OCI-LY1 (cell line): ENCODE measurements at regions not wholly inside any gene's neighbourhood (a gene's known extent, or its start where the extent isn't known, plus 50 kb on each side); places are given as distances from the start of the nearest gene placed in this dataset.

Source experiments
- H2AFZ ChIP-seq: fragments of 200-600 bp; sonication (generic), shearing (Covaris generic); 2 replicates; pipeline ENCODE4 v1.6.0; 2014; ENCODE audit warnings: antibody characterized with exemption, mild to moderate bottlenecking, low read length
- H3F3A ChIP-seq: fragments of 200-600 bp; sonication (generic), shearing (Covaris generic); 2 replicates; pipeline ENCODE4 v1.6.0; 2014; ENCODE audit warnings: mild to moderate bottlenecking, antibody characterized with exemption, low read length, moderate library complexity; ENCODE audit not compliant: insufficient read depth
- H3K27ac ChIP-seq: fragments of 200-600 bp; sonication (generic); 2 replicates; pipeline ENCODE4 v1.5.1; 2014; ENCODE audit warnings: low read length, mixed run types, mild to moderate bottlenecking, low read depth; ENCODE audit not compliant: poor library complexity, severe bottlenecking
- H3K27me3 ChIP-seq: fragments of 200-600 bp; sonication (generic); 2 replicates; pipeline ENCODE4 v1.6.0; 2014; ENCODE audit warnings: antibody characterized with exemption, mild to moderate bottlenecking, low read length, moderate library complexity; ENCODE audit not compliant: insufficient read depth
- H3K36me3 ChIP-seq: fragments of 200-600 bp; sonication (generic); 2 replicates; pipeline ENCODE4 v1.6.1; 2014; ENCODE audit warnings: mild to moderate bottlenecking, antibody characterized with exemption, low read length, moderate library complexity, mixed read lengths; ENCODE audit not compliant: insufficient read depth
- H3K4me1 ChIP-seq: fragments of 200-600 bp; sonication (generic); 2 replicates; pipeline ENCODE4 v1.5.1; 2014; ENCODE audit warnings: mild to moderate bottlenecking, low read length, moderate library complexity; ENCODE audit not compliant: insufficient read depth, severe bottlenecking
- H3K4me2 ChIP-seq: fragments of 200-600 bp; sonication (generic), shearing (Covaris generic); 2 replicates; pipeline ENCODE4 v1.6.1; 2014; ENCODE audit warnings: low read length
- H3K4me3 ChIP-seq: fragments of 200-600 bp; sonication (generic); 2 replicates; pipeline ENCODE4 v1.5.1; 2014; ENCODE audit warnings: low read length, low read depth, mild to moderate bottlenecking, mixed read lengths; ENCODE audit not compliant: poor library complexity, severe bottlenecking
- H3K79me2 ChIP-seq: fragments of 200-600 bp; shearing (Covaris generic); 2 replicates; pipeline ENCODE4 v1.6.1; 2016; ENCODE audit warnings: mixed run types, low read length, mixed read lengths; ENCODE audit not compliant: insufficient read depth
- H3K9ac ChIP-seq: fragments of 200-600 bp; sonication (generic), shearing (Covaris generic); 2 replicates; pipeline ENCODE4 v1.6.1; 2014; ENCODE audit warnings: mild to moderate bottlenecking, low read length, mixed read lengths
- H3K9me2 ChIP-seq: fragments of 200-600 bp; sonication (generic), shearing (Covaris generic); 2 replicates; pipeline ENCODE4 v1.6.1; 2014; ENCODE audit warnings: low read depth, mild to moderate bottlenecking, low read length, mixed read lengths
- H3K9me3 ChIP-seq: fragments of 200-600 bp; shearing (Covaris generic); 2 replicates; pipeline ENCODE4 v1.6.1; 2014; ENCODE audit warnings: low read length, mixed read lengths
- H4K20me1 ChIP-seq: fragments of 200-600 bp; sonication (generic), shearing (Covaris generic); 2 replicates; pipeline ENCODE4 v1.6.0; 2016; ENCODE audit warnings: mild to moderate bottlenecking, low read length; ENCODE audit not compliant: insufficient read depth
- EZH2 ChIP-seq: fragments of 200-600 bp; sonication (generic), shearing (Covaris generic); IDR thresholded peaks from 2 replicates; pipeline ENCODE4 v1.8.0; 2017; ENCODE audit warnings: borderline replicate concordance, mixed run types, mild to moderate bottlenecking, antibody characterized with exemption, low read length, moderate library complexity, mixed read lengths
- TF ChIP-seq, protein P1 (sequence below): fragments of 200-600 bp; sonication (generic), shearing (Covaris generic); IDR thresholded peaks from 2 replicates; pipeline ENCODE4 v1.5.1; 2017; ENCODE audit warnings: mild to moderate bottlenecking, antibody characterized with exemption, low read length, moderate library complexity, mixed read lengths

DNA sequence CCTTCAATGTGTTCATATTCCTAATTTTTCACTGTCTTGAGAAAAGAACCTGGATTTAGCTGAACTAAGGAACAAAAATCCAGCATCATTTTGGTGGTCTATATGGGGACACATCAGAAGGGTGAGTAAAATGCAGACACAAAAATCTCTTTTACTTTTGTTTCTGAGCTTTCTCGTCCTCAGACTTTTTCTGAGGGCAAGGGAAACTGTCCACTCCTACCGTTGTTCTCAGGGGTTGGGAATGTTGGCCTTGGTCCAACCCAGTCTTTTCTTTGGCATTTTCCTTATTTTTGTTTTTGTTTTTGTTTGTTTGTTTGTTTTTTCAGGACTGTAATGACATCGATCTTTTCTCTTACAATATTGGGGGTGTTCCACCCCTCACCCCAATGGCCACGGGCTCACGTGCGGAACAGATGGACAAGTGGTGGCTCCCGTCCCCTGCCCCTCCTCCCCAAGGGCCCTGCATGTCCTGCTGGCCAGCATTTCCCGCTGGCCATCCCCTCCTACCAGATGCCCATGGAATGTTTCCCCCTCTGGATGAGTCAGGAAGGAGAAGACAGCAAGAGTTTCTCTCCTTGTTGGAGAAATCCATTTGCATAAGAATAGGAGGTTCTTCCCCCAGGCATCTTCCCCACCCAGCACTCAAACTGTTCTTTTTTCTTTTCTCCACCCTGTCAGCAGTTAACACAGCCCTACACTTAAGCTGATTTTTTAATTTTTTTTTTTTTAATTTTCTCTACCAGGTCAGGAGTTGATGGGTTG lies 305.4 kb upstream of the NDST4 start:
- Histone ChIP-seq H2AFZ (no peak overlapping the region), H3K79me2 (no peaks in the 10 kb centered on the region), H3K27me3 (no peaks in the 10 kb centered on the region), H3K9ac (no peak overlapping the region), H3K4me3 (no peak overlapping the region), H3K4me1 (no peaks in the 10 kb centered on the region), H3K9me3 (no peaks in the 10 kb centered on the region), H3K4me2 (no peak overlapping the region), H3K36me3 (no peaks in the 10 kb centered on the region), H3K9me2 (no peaks in the 10 kb centered on the region), H3F3A (no peaks in the 10 kb centered on the region), H3K27ac (no peak overlapping the region), H4K20me1 (no peaks in the 10 kb centered on the region)
- TF ChIP-seq, protein P1, sequence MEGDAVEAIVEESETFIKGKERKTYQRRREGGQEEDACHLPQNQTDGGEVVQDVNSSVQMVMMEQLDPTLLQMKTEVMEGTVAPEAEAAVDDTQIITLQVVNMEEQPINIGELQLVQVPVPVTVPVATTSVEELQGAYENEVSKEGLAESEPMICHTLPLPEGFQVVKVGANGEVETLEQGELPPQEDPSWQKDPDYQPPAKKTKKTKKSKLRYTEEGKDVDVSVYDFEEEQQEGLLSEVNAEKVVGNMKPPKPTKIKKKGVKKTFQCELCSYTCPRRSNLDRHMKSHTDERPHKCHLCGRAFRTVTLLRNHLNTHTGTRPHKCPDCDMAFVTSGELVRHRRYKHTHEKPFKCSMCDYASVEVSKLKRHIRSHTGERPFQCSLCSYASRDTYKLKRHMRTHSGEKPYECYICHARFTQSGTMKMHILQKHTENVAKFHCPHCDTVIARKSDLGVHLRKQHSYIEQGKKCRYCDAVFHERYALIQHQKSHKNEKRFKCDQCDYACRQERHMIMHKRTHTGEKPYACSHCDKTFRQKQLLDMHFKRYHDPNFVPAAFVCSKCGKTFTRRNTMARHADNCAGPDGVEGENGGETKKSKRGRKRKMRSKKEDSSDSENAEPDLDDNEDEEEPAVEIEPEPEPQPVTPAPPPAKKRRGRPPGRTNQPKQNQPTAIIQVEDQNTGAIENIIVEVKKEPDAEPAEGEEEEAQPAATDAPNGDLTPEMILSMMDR, result no peak
- TF ChIP-seq EZH2, result no peak

DNA sequence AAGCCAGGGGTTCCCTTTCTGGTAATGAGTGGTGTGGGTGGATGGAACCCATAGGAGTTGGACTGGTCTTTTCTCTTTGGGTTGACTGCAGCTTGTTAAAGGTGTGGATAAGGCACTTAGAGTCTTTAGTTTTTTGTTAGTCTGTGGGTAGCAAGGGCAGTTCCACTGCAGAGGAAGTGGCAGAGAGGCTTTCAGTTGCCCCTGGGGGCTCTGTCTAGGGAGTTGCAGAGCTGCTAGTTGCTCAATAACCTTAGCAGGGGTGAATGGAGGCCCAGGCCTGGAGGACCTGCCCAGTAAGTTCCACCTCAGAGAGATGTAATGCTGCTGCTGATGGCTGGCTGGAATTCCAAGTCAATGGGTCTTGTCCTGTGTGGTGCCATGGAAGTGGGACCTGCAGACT lies 282.6 kb upstream of the NDST4 start:
- Histone ChIP-seq H3K9me2 (no peaks in the 10 kb centered on the region), H2AFZ (no peak overlapping the region), H3K9ac (no peak overlapping the region), H3K4me1 (no peaks in the 10 kb centered on the region), H3K79me2 (no peaks in the 10 kb centered on the region), H4K20me1 (no peaks in the 10 kb centered on the region), H3K4me3 (no peak overlapping the region), H3K27me3 (no peaks in the 10 kb centered on the region), H3K4me2 (no peak overlapping the region), H3K27ac (no peak overlapping the region), H3K36me3 (no peaks in the 10 kb centered on the region), H3K9me3 (no peaks in the 10 kb centered on the region), H3F3A (no peaks in the 10 kb centered on the region)
- TF ChIP-seq EZH2, result no peak
- TF ChIP-seq, protein P1, result no peak

DNA sequence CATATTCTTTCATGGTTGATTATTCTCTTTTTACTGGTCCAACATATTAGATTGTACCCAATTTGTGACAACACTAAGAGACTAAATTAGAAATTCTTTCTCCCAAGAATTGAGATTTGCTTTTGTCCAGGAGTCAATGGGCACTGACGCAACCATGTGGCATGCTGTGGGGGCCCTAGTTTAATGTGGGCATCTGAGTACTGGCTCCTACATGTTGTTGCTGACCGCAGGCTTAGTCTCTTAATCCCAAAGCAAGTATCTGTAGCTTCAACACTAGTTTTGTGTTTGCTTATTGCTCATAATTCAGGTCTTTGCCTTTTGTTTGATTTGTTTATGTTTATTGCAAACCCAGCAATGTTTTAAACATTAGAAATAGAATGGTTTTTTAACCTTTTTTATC lies 263.4 kb upstream of the NDST4 start:
- H2AFZ ChIP-seq, result no peak overlapping the region
- TF ChIP-seq, protein P1, result no peak
- TF ChIP-seq EZH2, result no peak
- H3K9ac ChIP-seq, result no peak overlapping the region
- H3K9me3 ChIP-seq, result no peaks in the 10 kb centered on the region
- H3K36me3 ChIP-seq, result no peaks in the 10 kb centered on the region
- H3K4me2 ChIP-seq, result no peak overlapping the region
- H4K20me1 ChIP-seq, result no peaks in the 10 kb centered on the region
- no peak overlapping the region for H3K27ac ChIP-seq
- no peaks in the 10 kb centered on the region for H3K79me2 ChIP-seq
- H3K4me3 ChIP-seq, result no peak overlapping the region
- no peaks in the 10 kb centered on the region for H3K27me3 ChIP-seq
- no peaks in the 10 kb centered on the region for H3K4me1 ChIP-seq
- no peaks in the 10 kb centered on the region for H3F3A ChIP-seq
- H3K9me2 ChIP-seq, result no peaks in the 10 kb centered on the region
